ENCODE measurements at regions not wholly inside any gene's neighbourhood (a gene's known extent, or its start where the extent isn't known, plus 50 kb on each side); places are given as distances from the start of the nearest gene placed in this dataset.

DNA sequence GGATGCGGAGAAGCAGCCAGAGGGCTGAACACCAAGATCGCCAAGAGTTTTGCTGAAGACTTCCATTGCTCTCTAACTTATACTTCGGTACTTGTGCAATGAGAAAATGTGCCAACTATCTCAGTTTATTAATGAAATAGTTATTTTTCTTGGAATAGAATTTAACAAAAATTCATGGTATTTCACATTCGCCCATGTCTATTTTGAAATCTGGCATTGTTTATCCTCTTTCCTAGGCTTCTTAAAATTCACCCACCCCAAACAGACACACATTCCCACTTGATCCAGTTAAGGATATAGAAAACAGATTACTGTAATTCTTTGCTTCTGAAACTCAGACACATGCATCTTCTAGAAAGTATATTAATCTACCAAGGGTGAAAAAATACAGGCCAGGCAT, 56.3 kb upstream of the ADAMTS5 start:
- no peak for DNase-seq (ENCODE audit: low spot score)
- in situ Hi-C loops (cut with HindIII; ENCODE audit: low sequenced_read_pairs) = no loop called here

GRCh38 chr21:27021801-27022200, 54.9 kb upstream of the ADAMTS5 start:
- in situ Hi-C loops (cut with HindIII; ENCODE audit: low sequenced_read_pairs) = no loop called here
- DNase-seq (ENCODE audit: low spot score) = no peak

DNA sequence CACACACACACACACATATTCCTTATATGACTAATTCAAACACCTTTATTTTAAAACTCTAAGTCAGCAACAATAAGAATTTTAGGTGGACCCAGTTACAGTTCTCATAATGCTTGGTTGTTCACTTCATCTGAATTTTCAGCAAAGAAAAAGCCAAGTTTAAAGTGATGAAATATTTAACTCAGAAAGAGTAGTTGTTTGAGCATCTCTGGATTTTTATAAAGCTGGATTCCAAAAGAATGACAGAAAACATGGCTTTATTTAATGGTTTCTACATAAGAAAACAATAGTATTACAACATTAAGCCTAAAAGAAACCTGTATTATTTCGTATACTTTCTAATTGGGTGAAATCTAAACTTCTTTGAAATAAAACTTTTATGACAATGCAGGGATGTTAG, 54.2 kb upstream of the ADAMTS5 start:
- in situ Hi-C loops (cut with HindIII; ENCODE audit: low sequenced_read_pairs) = no loop called here
- DNase-seq (ENCODE audit: low spot score) = no peak

DNA sequence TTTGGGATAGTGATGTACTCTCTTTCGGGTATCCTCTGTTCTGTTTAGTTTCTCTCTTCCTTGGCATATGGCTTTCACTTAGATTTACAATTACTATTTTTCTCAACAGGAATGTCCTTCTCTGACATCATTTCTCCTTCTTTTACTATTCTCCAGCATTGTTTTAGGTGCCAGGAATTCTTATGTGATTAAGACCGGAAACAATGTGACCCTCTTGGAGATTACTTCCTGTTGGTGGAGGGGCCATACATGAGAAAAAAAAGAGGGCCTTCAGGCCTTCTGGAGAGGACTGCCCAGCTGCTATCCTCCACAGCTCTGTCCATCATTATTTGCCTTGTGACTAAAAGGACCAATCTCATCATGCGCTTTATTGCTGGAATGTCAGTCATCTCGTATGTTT, 50.4 kb upstream of the ADAMTS5 start:
- no peak for DNase-seq (ENCODE audit: low spot score)
- in situ Hi-C loops (cut with HindIII; ENCODE audit: low sequenced_read_pairs) = no loop called here

All from G401 (cell line).